K562 (cell line): ENCODE measurements at regions not wholly inside any gene's neighbourhood (a gene's known extent, or its start where the extent isn't known, plus 50 kb on each side); places are given as distances from the start of the nearest gene placed in this dataset.

Experiments used
- ATAC-seq: fragments of 200-7000 bp; cut with Tn5 transposase; 3 replicates; pipeline ENCODE4 v1.9.1; 2020; ENCODE audit warnings: moderate library complexity
- BruUV-seq: library from RNA; stranded (reverse); fragments of 400-500 nt; replicated peaks from 2 replicates; lab custom pipeline; 2021; lab: Mats Ljungman, UMichigan
- CTCF ChIA-PET: fragments of 300-600 bp; formaldehyde crosslinking; extraction: SDS; loops from one replicate; lab custom pipeline; 2021; ENCODE audit warnings: low intra/inter-chr PET ratio; lab: Yijun Ruan, JAX
- POLR2A ChIA-PET: fragments of 300-600, 350-650 bp; sonication (Branson Sonifier 250); formaldehyde crosslinking; extraction: SDS; loops from one replicate; lab custom pipeline; 2021; ENCODE audit warnings: antibody characterized with exemption, inconsistent platforms; lab: Yijun Ruan, JAX
- DNase-seq, 4 experiments: peaks; one replicate each; pipeline versions ENCODE4 v3.0.0 to v3.0.0-alpha.2; 2011 to 2018; ENCODE audit warnings: low spot score in 3 of 4, mixed read lengths in 3 of 4; ENCODE audit errors: extremely low read depth in 1 of 4
- FAIRE-seq: peaks from 2 replicates; lab custom pipeline; 2011; peaks lifted over from hg19 to GRCh38; lab: Jason Lieb, UNC
- H2AFZ ChIP-seq: 2 replicates; pipeline ENCODE4 v1.6.0; 2011; ENCODE audit warnings: low read depth, low read length, control low read depth, inconsistent platforms
- H3K27ac ChIP-seq: fragments of 200-600 bp; 3 replicates; pipeline ENCODE4 v1.8.0; 2011; ENCODE audit warnings: low read depth, mild to moderate bottlenecking, control low read depth, inconsistent platforms, low read length, moderate library complexity, mixed read lengths; ENCODE audit errors: extremely low read depth
- H3K27me3 ChIP-seq, 2 experiments: fragments of 300-600 bp in 1 of 2; 2 replicates in 1 of 2; 3 replicates in 1 of 2; pipeline versions ENCODE4 v1.6.0 to v1.8.0; 2011; ENCODE audit warnings: inconsistent platforms in 2 of 2, low read length in 2 of 2, mild to moderate bottlenecking in 1 of 2, mixed read lengths in 1 of 2, moderate library complexity in 1 of 2; ENCODE audit not compliant: control insufficient read depth in 2 of 2, insufficient read depth in 2 of 2
- H3K36me3 ChIP-seq: fragments of 300-600 bp; 3 replicates; pipeline ENCODE4 v1.8.0; 2011; ENCODE audit warnings: mild to moderate bottlenecking, low read length, inconsistent platforms; ENCODE audit not compliant: control insufficient read depth, insufficient read depth
- H3K4me1 ChIP-seq, 2 experiments: fragments of 200-600 bp in 1 of 2; replicated peaks in 1 of 2; 2 replicates in 1 of 2; 3 replicates in 1 of 2; pipeline versions ENCODE4 v1.5.1 to v1.8.0; 2011; ENCODE audit warnings: inconsistent platforms in 2 of 2, low read length in 2 of 2, mild to moderate bottlenecking in 1 of 2, mixed read lengths in 1 of 2, moderate library complexity in 1 of 2; ENCODE audit not compliant: control insufficient read depth in 2 of 2, insufficient read depth in 2 of 2
- H3K4me2 ChIP-seq: 2 replicates; pipeline ENCODE4 v1.6.1; 2011; ENCODE audit warnings: low read length, control low read depth, inconsistent platforms, mixed read lengths; ENCODE audit not compliant: insufficient read depth
- H3K4me3 ChIP-seq: fragments of 200-600 bp; sonication (generic), shearing (Covaris generic); 2 replicates; pipeline ENCODE4 v1.5.1; 2016; ENCODE audit warnings: control low read depth, inconsistent platforms
- H3K79me2 ChIP-seq: fragments of 200-600 bp; 3 replicates; pipeline ENCODE4 v1.8.0; 2011; ENCODE audit warnings: low read length, inconsistent platforms; ENCODE audit not compliant: control insufficient read depth, insufficient read depth
- H3K9ac ChIP-seq, 2 experiments: 2 replicates each; pipeline versions ENCODE4 v1.6.0 to v1.6.1; 2011; ENCODE audit warnings: low read depth in 2 of 2, low read length in 2 of 2, control low read depth in 1 of 2, inconsistent platforms in 1 of 2, mild to moderate bottlenecking in 1 of 2, mixed read lengths in 1 of 2; ENCODE audit not compliant: insufficient read depth in 1 of 2
- H3K9me1 ChIP-seq: one replicate; pipeline ENCODE4 v1.6.0; 2011; ENCODE audit warnings: inconsistent platforms, mild to moderate bottlenecking, low read length, moderate library complexity; ENCODE audit not compliant: control insufficient read depth, insufficient read depth
- H3K9me3 ChIP-seq: replicated peaks from 2 replicates; pipeline ENCODE4 v1.5.1; 2011; ENCODE audit warnings: low read depth, low read length, inconsistent platforms; ENCODE audit not compliant: control insufficient read depth, insufficient read depth
- H4K20me1 ChIP-seq: replicated peaks from 2 replicates; pipeline ENCODE4 v1.6.1; 2011; ENCODE audit warnings: low read length, inconsistent platforms, mixed read lengths; ENCODE audit not compliant: control insufficient read depth, insufficient read depth
- KDM1A ChIP-seq, 2 experiments: fragments of 450-650 bp; IDR thresholded peaks; 2 replicates each; pipeline ENCODE4 v1.6.1; 2016; ENCODE audit warnings: mild to moderate bottlenecking in 2 of 2
- PHB ChIP-seq: fragments of 250-450 bp; sonication (Bioruptor Pico); IDR thresholded peaks from 2 replicates; pipeline ENCODE4 v1.5.0; 2021
- PHF20 ChIP-seq: fragments of 450-650 bp; IDR thresholded peaks from 2 replicates; pipeline ENCODE4 v1.6.1; 2018; ENCODE audit not compliant: partially characterized antibody
- PML ChIP-seq: IDR thresholded peaks from 2 replicates; pipeline ENCODE4 v1.6.1; 2012; ENCODE audit warnings: low read length, inconsistent platforms
- RAD51 ChIP-seq: fragments of 450-650 bp; IDR thresholded peaks from 2 replicates; pipeline ENCODE4 v1.7.1; 2016; ENCODE audit warnings: low read depth, mild to moderate bottlenecking, borderline replicate concordance
- RNF2 ChIP-seq: sonication (generic); IDR thresholded peaks from 2 replicates; pipeline ENCODE4 v1.6.1; 2016
- RUNX1 ChIP-seq: sonication (generic); IDR thresholded peaks from 2 replicates; pipeline ENCODE4 v1.6.1; 2016; ENCODE audit warnings: antibody characterized with exemption, low read depth
- SNAPC5 ChIP-seq: fragments of 250-450 bp; sonication (Bioruptor Pico); IDR thresholded peaks from 2 replicates; pipeline ENCODE4 v1.8.0; 2021; ENCODE audit warnings: moderate library complexity, mild to moderate bottlenecking, inconsistent platforms
- SREBF1 ChIP-seq: fragments of 150-350 bp; IDR thresholded peaks from 2 replicates; pipeline ENCODE4 v1.6.1; 2014; ENCODE audit warnings: antibody characterized with exemption, low read depth, low read length, borderline replicate concordance
- TAF7 ChIP-seq: fragments of 450-650 bp; IDR thresholded peaks from 2 replicates; pipeline ENCODE4 v1.6.1; 2016; ENCODE audit warnings: missing genetic modification characterization, missing compliant biosample characterization
- TRIM28 ChIP-seq: fragments of 450-650 bp; IDR thresholded peaks from 2 replicates; pipeline ENCODE4 v1.6.1; 2017
- ZNF124 ChIP-seq: sonication (generic); formaldehyde crosslinking; IDR thresholded peaks from 2 replicates; pipeline ENCODE4 v1.8.1; 2022; ENCODE audit warnings: missing genetic modification reagents
- ZNF232 ChIP-seq: sonication (generic); formaldehyde crosslinking; IDR thresholded peaks from 2 replicates; pipeline ENCODE4 v1.8.0; 2022; ENCODE audit warnings: mild to moderate bottlenecking, missing genetic modification reagents
- ZNF512 ChIP-seq: IDR thresholded peaks from 2 replicates; pipeline ENCODE4 v1.6.1; 2016; ENCODE audit warnings: missing genetic modification characterization, missing compliant biosample characterization
- ZNF644 ChIP-seq: fragments of 200-800 bp; sonication (Bioruptor generic); IDR thresholded peaks from 2 replicates; pipeline ENCODE4 v1.6.1; 2016; ENCODE audit warnings: low read depth, missing genetic modification characterization, missing compliant biosample characterization
- ZNF79 ChIP-seq: fragments of 250-450 bp; sonication (Bioruptor Pico); IDR thresholded peaks from 2 replicates; pipeline ENCODE4 v1.4.0; 2020; ENCODE audit warnings: low read depth, mild to moderate bottlenecking, moderate library complexity
- in situ Hi-C: fragments of 300-500 bp; cut with MboI; formaldehyde crosslinking; loops from 4 replicates; pipeline ENCODE4 v1.15.0; 2018; ENCODE audit warnings: inconsistent platforms, mixed read lengths
- intact Hi-C: fragments of 100-400 bp; cut with micrococcal nuclease; formaldehyde crosslinking; loops from 2 replicates; pipeline ENCODE4 v1.14.2; 2022
- TF ChIP-seq, protein P1 (sequence below), 2 experiments: fragments of 450-650 bp in 1 of 2; sonication (generic) in 1 of 2; formaldehyde crosslinking in 1 of 2; IDR thresholded peaks in 1 of 2; conservative IDR thresholded peaks in 1 of 2; 2 replicates each; pipeline versions ENCODE4 v1.6.1 to v1.8.1; 2016 to 2023; ENCODE audit warnings: mild to moderate bottlenecking in 2 of 2, moderate library complexity in 2 of 2, inconsistent platforms in 1 of 2, missing genetic modification reagents in 1 of 2

- BruUV-seq: no TSS peak
- Histone ChIP-seq H3K79me2 (no peaks in the 10 kb centered on the region), H4K20me1 (0 out of 2 replicates have a peak, but pooled peaks cover 3% of the 10 kb centered on the region), H3K27me3 (peaks cover 0 to 3% of the 10 kb centered on the region in 2 experiments; a peak in 2 of 5 replicates), H2AFZ (no peak overlapping the region), H3K4me3 (no peak overlapping the region), H3K4me2 (no peak overlapping the region), H3K9me1 (no peaks in the 10 kb centered on the region), H3K9ac (no peak overlapping the region), H3K9me3 (no peaks in the 10 kb centered on the region), H3K4me1 (no peaks in the 10 kb centered on the region), H3K27ac (no peak overlapping the region), H3K36me3 (no peaks in the 10 kb centered on the region)
- TF ChIP-seq PML: no peak
- TF ChIP-seq, protein P1, sequence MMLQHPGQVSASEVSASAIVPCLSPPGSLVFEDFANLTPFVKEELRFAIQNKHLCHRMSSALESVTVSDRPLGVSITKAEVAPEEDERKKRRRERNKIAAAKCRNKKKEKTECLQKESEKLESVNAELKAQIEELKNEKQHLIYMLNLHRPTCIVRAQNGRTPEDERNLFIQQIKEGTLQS (IDR thresholded peaks at IDR 0.05): no peak
- TF ChIP-seq, protein P1 (CRISPR knock-in tag; conservative IDR thresholded peaks at IDR 0.05): no peak
- no peak for TF ChIP-seq ZNF232
- no peak for TF ChIP-seq RUNX1
- no peak for TF ChIP-seq KDM1A (IDR thresholded peaks at IDR 0.05)
- TF ChIP-seq RNF2: no peak
- TF ChIP-seq ZNF512: no peak
- TF ChIP-seq PHF20: no peak
- no peak for TF ChIP-seq ZNF644 (tag)
- TF ChIP-seq ZNF124 (CRISPR knock-in tag): no peak
- TF ChIP-seq ZNF79 (CRISPR knock-in tag): no peak
- no peak for TF ChIP-seq SREBF1
- no peak for TF ChIP-seq TRIM28
- no peak for TF ChIP-seq RAD51
- no peak for TF ChIP-seq SNAPC5 (CRISPR knock-in tag)
- TF ChIP-seq TAF7 (tag): no peak
- no peak for TF ChIP-seq PHB (CRISPR knock-in tag)
- CTCF ChIA-PET: no interaction called here
- DNase-seq (no peak), ATAC-seq (no peak), FAIRE-seq (no peak)
- intact Hi-C loops (no loop called here), in situ Hi-C loops (no loop called here)
- POLR2A ChIA-PET: no interaction called here
Measured at GRCh38 chr6:56771189-56771588, 128.5 kb upstream of the DST start.
